ENCODE measurements at regions not wholly inside any gene's neighbourhood (a gene's known extent, or its start where the extent isn't known, plus 50 kb on each side); places are given as distances from the start of the nearest gene placed in this dataset.
"Not testable (repeated sequence)": the region's sequence is repeated elsewhere in the genome, so short reads cannot be mapped to it uniquely, and the experiment has no call there.

- no peak for DNase-seq
Observed at GRCh38 chr4:170248029-170248428, 158.3 kb upstream of the AADAT start.

- DNase-seq = no peak
Observed at GRCh38 chr4:170247596-170247995, 157.8 kb upstream of the AADAT start.

- DNase-seq = no peak
Observed at GRCh38 chr4:170243662-170244288, 154.0 kb upstream of the AADAT start.

DNA sequence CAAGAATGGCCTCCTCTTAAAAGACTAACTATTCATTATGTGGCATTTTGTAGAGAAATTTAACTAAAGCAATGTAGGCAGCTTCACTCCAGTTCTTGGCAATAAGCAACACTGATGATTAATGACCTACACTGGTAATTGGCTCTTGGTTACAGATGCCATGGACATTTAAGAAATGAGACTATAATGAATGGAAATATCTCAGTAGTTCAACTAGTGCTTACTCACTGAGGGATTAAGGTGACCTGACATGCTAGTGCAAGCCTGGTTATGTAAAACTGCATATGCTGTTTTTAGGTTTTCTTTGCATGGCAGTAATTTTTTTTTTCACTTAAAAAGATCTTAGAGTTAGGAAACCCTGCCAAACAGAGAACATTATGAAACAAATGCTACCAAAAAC lies 152.7 kb upstream of the AADAT start:
- DNase-seq = no peak

GRCh38 chr4:170234800-170235199 lies 145.0 kb upstream of the AADAT start:
- DNase-seq = no peak

- DNase-seq = no peak
Observed at GRCh38 chr4:170231377-170231776, 141.6 kb upstream of the AADAT start.

DNA sequence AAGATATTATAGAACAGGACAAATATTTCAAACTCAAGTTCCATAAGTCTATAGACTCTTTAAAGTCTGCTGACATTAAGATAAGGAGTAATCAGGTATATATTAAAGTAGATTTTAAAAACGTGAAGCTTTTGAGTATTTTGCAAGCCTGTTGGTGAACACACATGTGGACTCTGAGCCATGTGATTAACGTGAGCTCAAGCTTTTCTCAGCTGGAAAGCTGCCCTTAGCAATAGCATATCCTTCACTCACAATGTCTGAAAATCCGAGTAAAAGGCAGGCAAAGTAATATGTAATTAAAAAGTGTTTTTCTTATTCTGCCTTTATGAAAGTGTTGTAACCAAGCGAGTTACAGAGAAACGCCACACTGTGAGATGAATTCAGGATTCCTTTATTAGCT lies 140.5 kb upstream of the AADAT start:
- no peak for DNase-seq

- DNase-seq = no peak
Observed at GRCh38 chr4:170229006-170229405, 139.2 kb upstream of the AADAT start.

DNA sequence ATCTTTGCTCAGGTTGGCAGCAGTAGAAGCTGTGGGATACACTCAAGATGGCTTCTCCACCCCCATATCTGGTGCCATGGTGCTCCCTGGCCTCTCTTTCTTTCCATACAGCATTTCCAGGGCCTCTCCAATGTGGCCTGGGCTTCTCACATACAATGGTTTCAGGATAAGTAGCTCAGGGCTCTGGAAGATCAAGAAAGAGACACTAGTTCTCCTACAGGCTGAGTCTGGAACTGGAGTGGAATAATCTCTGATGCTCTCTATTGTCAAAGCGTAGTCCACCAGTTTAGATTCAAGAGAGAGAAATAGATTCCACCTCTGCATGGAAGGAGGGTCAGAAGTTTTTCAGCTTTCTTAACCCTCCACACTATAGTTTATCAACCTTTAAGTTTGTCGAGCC lies 138.2 kb upstream of the AADAT start:
- DNase-seq = no peak

- DNase-seq = no peak
Observed at GRCh38 chr4:170226288-170226687, 136.5 kb upstream of the AADAT start.

DNA sequence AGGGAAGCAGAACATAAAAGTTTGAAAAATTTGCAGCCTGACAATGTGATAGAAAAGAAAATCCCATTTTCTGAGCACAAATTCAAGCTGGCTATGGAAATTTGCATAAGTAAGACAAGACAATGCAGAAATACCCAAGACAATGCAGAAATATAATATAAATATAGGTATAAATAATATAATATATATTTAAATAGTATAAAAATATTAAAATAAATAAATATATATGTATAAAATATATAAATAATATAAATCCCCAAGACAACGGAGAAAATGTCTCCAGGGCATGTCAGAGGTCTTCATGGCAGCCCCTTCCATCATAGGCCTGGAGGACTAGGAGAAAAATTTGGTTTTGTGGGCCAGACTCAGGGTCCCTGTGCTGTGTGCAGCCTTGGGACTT lies 125.0 kb upstream of the AADAT start:
- no peak for DNase-seq

- no peak for DNase-seq
Observed at GRCh38 chr4:170214101-170214500, 124.3 kb upstream of the AADAT start.

GRCh38 chr4:170202721-170203120 lies 113.0 kb upstream of the AADAT start:
- no peak for DNase-seq

- no peak for DNase-seq
Observed at GRCh38 chr4:170198747-170199146, 109.0 kb upstream of the AADAT start.

DNA sequence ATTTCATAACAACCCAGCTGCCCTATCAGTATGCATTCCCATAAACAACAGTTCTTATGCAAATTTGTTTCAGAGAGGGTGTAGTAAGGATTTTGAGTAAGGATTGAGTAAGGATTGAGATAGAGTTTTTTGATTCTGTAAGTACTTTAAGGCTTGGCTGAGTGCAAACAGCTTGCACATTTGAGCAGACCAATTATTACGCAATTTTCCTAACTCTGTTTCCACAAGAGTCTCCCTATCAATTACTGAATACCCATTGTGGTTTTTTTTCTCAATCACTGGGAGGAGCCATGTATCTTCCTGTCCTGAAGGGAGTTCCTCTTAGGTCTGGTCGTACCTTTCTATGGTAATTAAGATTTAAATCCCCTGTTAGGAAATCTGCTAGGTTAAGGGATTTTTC lies 105.0 kb upstream of the AADAT start:
- not testable (repeated sequence) for DNase-seq

- DNase-seq = no peak
Observed at GRCh38 chr4:170193496-170193895, 103.7 kb upstream of the AADAT start.

- DNase-seq = no peak
Observed at GRCh38 chr4:170190265-170190664, 100.5 kb upstream of the AADAT start.

DNA sequence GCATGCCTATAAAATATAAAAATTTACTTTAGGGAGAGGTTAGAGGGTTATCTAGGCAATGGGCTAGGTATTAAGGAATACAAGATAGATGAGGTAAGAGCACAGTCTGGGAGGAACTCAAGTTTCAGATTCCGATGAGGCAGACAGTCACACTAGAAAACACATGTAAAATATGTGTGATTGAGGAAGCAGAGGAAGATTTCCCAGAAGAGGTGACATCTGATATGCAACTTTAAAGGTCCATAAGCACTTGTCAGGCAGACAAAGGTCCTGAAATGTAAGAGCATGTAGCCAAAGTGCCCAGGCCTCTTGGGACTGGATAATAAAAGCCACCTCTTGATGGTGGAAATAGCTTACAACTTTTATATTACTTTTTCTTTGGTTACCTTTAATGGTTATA lies 81.1 kb upstream of the AADAT start:
- no peak for DNase-seq

DNA sequence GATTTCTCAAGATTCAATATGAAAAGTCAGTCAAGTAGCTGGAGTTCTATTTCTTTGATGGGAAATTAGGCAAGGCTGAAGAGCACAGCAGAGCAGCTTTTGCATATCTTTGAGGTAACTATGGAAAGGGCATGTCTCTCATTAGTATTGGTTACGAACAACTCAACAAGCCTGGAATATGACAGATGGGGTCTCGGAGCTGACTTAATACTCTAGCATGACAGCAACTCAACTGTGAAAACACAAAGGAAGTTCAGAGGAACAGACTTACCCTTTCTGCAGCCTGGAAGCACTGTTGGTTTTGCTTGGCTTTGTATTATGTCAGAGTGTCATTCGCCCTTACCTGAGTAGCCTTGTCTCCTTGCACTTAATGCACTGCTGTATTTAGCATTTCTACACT lies 79.9 kb upstream of the AADAT start:
- no peak for DNase-seq

DNA sequence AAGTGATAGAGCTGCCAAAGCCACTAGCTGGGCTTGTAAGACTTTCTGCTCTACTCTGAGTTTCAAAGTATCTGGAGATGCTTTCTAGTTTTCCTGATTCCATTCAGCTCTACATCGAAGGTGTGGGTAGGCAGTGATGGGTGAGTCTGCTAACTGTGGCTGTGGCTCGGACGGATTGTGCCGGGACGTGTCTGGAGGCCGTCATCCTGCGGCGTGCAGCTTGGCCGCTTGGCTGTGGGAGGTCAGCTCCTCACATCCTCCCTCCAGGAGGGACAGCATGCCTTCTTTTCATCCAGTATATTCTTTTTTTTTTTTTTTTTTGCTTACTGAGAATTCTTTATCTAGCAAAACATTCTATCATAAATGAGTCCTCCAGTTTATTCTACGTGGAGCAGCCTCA lies 77.9 kb upstream of the AADAT start:
- DNase-seq = no peak

- not testable (repeated sequence) for DNase-seq
Observed at GRCh38 chr4:170166193-170166592, 76.4 kb upstream of the AADAT start.

DNA sequence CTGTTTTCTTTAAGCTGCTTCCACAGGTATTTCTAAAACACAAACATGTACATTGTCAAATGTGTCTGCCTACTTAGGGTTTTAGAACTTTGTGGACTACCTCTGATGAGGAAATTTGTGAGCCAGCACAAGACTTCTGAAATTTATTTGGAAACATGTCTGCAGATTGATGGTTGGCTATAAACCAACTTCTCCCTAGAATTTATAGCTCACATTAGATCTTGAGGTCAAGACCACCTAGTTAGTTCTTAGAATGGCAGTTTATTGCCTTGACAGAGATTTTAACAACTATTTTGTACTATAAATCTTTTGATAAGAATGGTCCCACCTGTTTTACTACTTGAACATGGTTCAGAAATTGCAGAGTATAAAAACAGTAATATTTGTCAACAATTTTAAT lies 72.7 kb upstream of the AADAT start:
- DNase-seq = no peak

DNA sequence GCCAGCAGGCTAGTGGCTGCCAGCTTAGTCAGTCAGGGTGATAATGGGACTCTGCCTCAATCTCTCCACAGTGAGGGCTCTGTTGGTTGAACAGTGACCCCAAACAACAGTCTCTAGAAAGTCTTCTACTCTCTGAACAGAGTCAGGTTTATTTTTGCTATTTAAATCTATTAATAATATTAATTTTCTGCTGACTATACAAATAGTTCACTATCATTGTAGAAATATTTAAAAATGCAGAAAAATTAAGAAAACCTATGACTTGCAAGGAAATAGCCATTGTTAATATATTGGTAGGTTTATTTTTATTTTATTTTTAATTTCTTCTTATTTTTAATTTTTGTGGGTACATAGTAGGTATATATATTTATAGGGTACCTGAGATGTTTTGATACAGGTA lies 67.9 kb upstream of the AADAT start:
- no peak for DNase-seq

GRCh38 chr4:170145120-170145519 lies 55.4 kb upstream of the AADAT start:
- DNase-seq = no peak

- no peak for DNase-seq
Observed at GRCh38 chr4:170139764-170140163, 50.0 kb upstream of the AADAT start.

Data from NCI-H187 (cell line).